GM12878 (cell line): ENCODE measurements at regions not wholly inside any gene's neighbourhood (a gene's known extent, or its start where the extent isn't known, plus 50 kb on each side); places are given as distances from the start of the nearest gene placed in this dataset.

Experiments used
- ATAC-seq: fragments of 200-7000 bp; cut with Tn5 transposase; 3 replicates; pipeline ENCODE4 v1.9.1; 2020; ENCODE audit warnings: mild to moderate bottlenecking, moderate library complexity
- BruUV-seq: library from RNA; stranded (reverse); fragments of 400-500 nt; replicated peaks from 2 replicates; lab custom pipeline; 2021; lab: Mats Ljungman, UMichigan
- CTCF ChIA-PET: fragments of 300-600 bp; sonication (Branson Sonifier 250); formaldehyde crosslinking; extraction: SDS; loops from one replicate; lab custom pipeline; 2021; ENCODE audit warnings: inconsistent platforms; lab: Yijun Ruan, JAX
- POLR2A ChIA-PET: fragments of 350-600 bp; formaldehyde crosslinking; extraction: SDS; loops from one replicate; lab custom pipeline; 2021; ENCODE audit warnings: inconsistent platforms; lab: Charles Lee
- RAD21 ChIA-PET: fragments of 300-600 bp; sonication (Branson Sonifier 250); formaldehyde crosslinking; loops from one replicate; lab custom pipeline; 2023; ENCODE audit warnings: antibody characterized with exemption; ENCODE audit not compliant: unreplicated experiment; lab: Charles Lee
- SMC1A ChIA-PET: fragments of 300-600 bp; sonication (Branson Sonifier 250); formaldehyde crosslinking; loops from one replicate; lab custom pipeline; 2023; ENCODE audit not compliant: unreplicated experiment, uncharacterized antibody; lab: Charles Lee
- DNase-seq: peaks from one replicate; pipeline ENCODE4 v3.0.0-alpha.2; 2011; ENCODE audit warnings: low read depth, low spot score
- FAIRE-seq: peaks from 3 replicates; lab custom pipeline; 2011; peaks lifted over from hg19 to GRCh38; lab: Jason Lieb, UNC
- H2AFZ ChIP-seq: 2 replicates; pipeline ENCODE4 v1.6.0; 2011; ENCODE audit warnings: low read depth, low read length, control low read depth; ENCODE audit not compliant: control insufficient read depth
- H3K27ac ChIP-seq: 2 replicates; pipeline ENCODE4 v1.5.1; 2011; ENCODE audit warnings: control low read depth; ENCODE audit not compliant: control insufficient read depth, insufficient read depth
- H3K27me3 ChIP-seq, 2 experiments: replicated peaks in 1 of 2; 2 replicates each; pipeline versions ENCODE4 v1.6.0 to v1.6.1; 2011; ENCODE audit warnings: low read length in 1 of 2; ENCODE audit not compliant: control insufficient read depth in 2 of 2, insufficient read depth in 2 of 2
- H3K36me3 ChIP-seq, 2 experiments: 2 replicates each; pipeline ENCODE4 v1.5.1; 2011; ENCODE audit warnings: low read length in 1 of 2; ENCODE audit not compliant: control insufficient read depth in 2 of 2, insufficient read depth in 2 of 2
- H3K4me1 ChIP-seq: 2 replicates; pipeline ENCODE4 v1.6.1; 2011; ENCODE audit warnings: mild to moderate bottlenecking, low read length, moderate library complexity, mixed read lengths; ENCODE audit not compliant: control insufficient read depth, insufficient read depth
- H3K4me2 ChIP-seq: 2 replicates; pipeline ENCODE4 v1.6.0; 2011; ENCODE audit warnings: control low read depth; ENCODE audit not compliant: control insufficient read depth, insufficient read depth
- H3K4me3 ChIP-seq: fragments of 200-600 bp; sonication (generic); 2 replicates; pipeline ENCODE4 v1.5.1; 2016
- H3K79me2 ChIP-seq: 2 replicates; pipeline ENCODE4 v1.6.0; 2011; ENCODE audit warnings: low read length; ENCODE audit not compliant: control insufficient read depth, insufficient read depth
- H3K9ac ChIP-seq: 2 replicates; pipeline ENCODE4 v1.8.0; 2011; ENCODE audit warnings: low read length, control low read depth, mixed read lengths; ENCODE audit not compliant: control insufficient read depth, insufficient read depth
- H3K9me3 ChIP-seq: replicated peaks from 3 replicates; pipeline ENCODE4 v1.5.1; 2011; ENCODE audit warnings: mild to moderate bottlenecking, low read length; ENCODE audit not compliant: control insufficient read depth, insufficient read depth
- H4K20me1 ChIP-seq: 2 replicates; pipeline ENCODE4 v1.6.0; 2011; ENCODE audit not compliant: control insufficient read depth, insufficient read depth
- CHD2 ChIP-seq: IDR thresholded peaks from 2 replicates; pipeline ENCODE4 v1.6.1; 2011; ENCODE audit warnings: low read depth, low read length, improper control_type of control experiment, borderline replicate concordance
- ELK1 ChIP-seq: IDR thresholded peaks from 2 replicates; pipeline ENCODE4 v1.6.1; 2012; ENCODE audit warnings: low read depth, low read length, improper control_type of control experiment
- GABPA ChIP-seq: IDR thresholded peaks from 2 replicates; pipeline ENCODE4 v1.6.1; 2014; ENCODE audit warnings: antibody characterized with exemption, low read depth, mild to moderate bottlenecking, inconsistent platforms
- HCFC1 ChIP-seq: fragments of 150-350 bp; IDR thresholded peaks from 2 replicates; pipeline ENCODE4 v1.6.1; 2014; ENCODE audit warnings: low read length
- HSF1 ChIP-seq: fragments of 150-350 bp; IDR thresholded peaks from 2 replicates; pipeline ENCODE4 v1.6.1; 2014; ENCODE audit warnings: mild to moderate bottlenecking, low read depth, low read length
- LARP7 ChIP-seq: fragments of 450-650 bp; IDR thresholded peaks from 2 replicates; pipeline ENCODE4 v1.6.1; 2017; ENCODE audit warnings: mild to moderate bottlenecking
- MAX ChIP-seq: IDR thresholded peaks from 2 replicates; pipeline ENCODE4 v1.6.1; 2012; ENCODE audit warnings: low read depth, low read length, improper control_type of control experiment
- NFYB ChIP-seq: IDR thresholded peaks from 2 replicates; pipeline ENCODE4 v1.6.1; 2011; ENCODE audit warnings: low read depth, mild to moderate bottlenecking, low read length, improper control_type of control experiment, moderate library complexity; ENCODE audit not compliant: insufficient read depth
- NKRF ChIP-seq: fragments of 450-650 bp; conservative IDR thresholded peaks from 2 replicates; pipeline ENCODE4 v1.6.1; 2017; ENCODE audit warnings: mild to moderate bottlenecking, moderate library complexity
- SMC3 ChIP-seq: IDR thresholded peaks from 2 replicates; pipeline ENCODE4 v1.6.1; 2011; ENCODE audit warnings: low read length, improper control_type of control experiment, borderline replicate concordance
- SREBF2 ChIP-seq: IDR thresholded peaks from 2 replicates; pipeline ENCODE4 v1.6.1; 2012; ENCODE audit warnings: mild to moderate bottlenecking, low read length
- TAF1 ChIP-seq: IDR thresholded peaks from 2 replicates; pipeline ENCODE4 v1.6.1; 2011; ENCODE audit warnings: mild to moderate bottlenecking, low read depth, low read length, borderline replicate concordance
- ZBED1 ChIP-seq: IDR thresholded peaks from 2 replicates; pipeline ENCODE4 v1.6.1; 2016; ENCODE audit warnings: borderline replicate concordance
- ZBTB11 ChIP-seq: fragments of 450-650 bp; formaldehyde crosslinking; IDR thresholded peaks from 2 replicates; pipeline ENCODE4 v1.5.0; 2022; ENCODE audit warnings: mild to moderate bottlenecking, missing genetic modification characterization
- ZNF384 ChIP-seq: IDR thresholded peaks from 2 replicates; pipeline ENCODE4 v1.6.1; 2012; ENCODE audit warnings: low read depth, mild to moderate bottlenecking, low read length, improper control_type of control experiment, borderline replicate concordance
- ZZZ3 ChIP-seq: IDR thresholded peaks from 2 replicates; pipeline ENCODE4 v1.6.1; 2011; ENCODE audit warnings: low read depth; ENCODE audit not compliant: control insufficient read depth, insufficient read length
- WGBS: methylation state at CpG from one replicate; pipeline ENCODE4 v1.1.6; 2016; ENCODE audit warnings: low lambda C conversion rate; ENCODE audit not compliant: insufficient replicate concordance, insufficient coverage; ENCODE audit errors: missing lambda C conversion rate; 5-methylcytosine and 5-hydroxymethylcytosine counted together
- in situ Hi-C: fragments of 300-500 bp; cut with MboI; formaldehyde crosslinking; loops from 9 replicates; pipeline ENCODE4 v1.14.3; 2018; ENCODE audit warnings: mixed read lengths
- intact Hi-C: fragments of 100-400 bp; cut with micrococcal nuclease; formaldehyde crosslinking; loops from one replicate; pipeline ENCODE4 v1.14.2; 2022; ENCODE audit not compliant: unreplicated experiment

- no peak for TF ChIP-seq MAX
Measured at GRCh38 chr9:71582347-71582746, 186.0 kb downstream of the CEMIP2 start (continued).

- BruUV-seq, result no TSS peak
- in situ Hi-C loops (no loop called here), intact Hi-C loops (no loop called here)
- ChIA-PET POLR2A (no interaction called here), SMC1A (no interaction called here), CTCF (interaction anchor here (0.6 to 0.7 kb wide), 3 partner anchors 14 to 1071 kb away, joined by 3 read pairs; no protein-coding TSS in a partner anchor), RAD21 (no interaction called here)
- WGBS, result 14% methylated on average over 2 of the region's 2 CpGs
- DNase-seq (no peak), ATAC-seq (no peak), FAIRE-seq (no peak)
- TF ChIP-seq ZZZ3 (no peak), LARP7 (no peak), CHD2 (no peak), ELK1 (no peak), SMC3 (no peak), SREBF2 (no peak), NKRF (no peak), ZNF384 (no peak), HCFC1 (no peak), ZBTB11 (CRISPR knock-in tag) (no peak), GABPA (no peak), ZBED1 (no peak), NFYB (no peak), HSF1 (no peak), TAF1 (no peak)
- no peak overlapping the region for H3K4me2 ChIP-seq
- no peak overlapping the region for H3K4me3 ChIP-seq
- H3K27me3 ChIP-seq, result no peaks in the 10 kb centered on the region; a peak in 1 of 4 replicates
- no peak overlapping the region for H3K27ac ChIP-seq
- H3K36me3 ChIP-seq, result no peaks in the 10 kb centered on the region
- H3K9me3 ChIP-seq, result no peaks in the 10 kb centered on the region
- H3K4me1 ChIP-seq, result no peaks in the 10 kb centered on the region
- no peak overlapping the region for H3K9ac ChIP-seq
- no peak overlapping the region for H2AFZ ChIP-seq
- H4K20me1 ChIP-seq, result no peaks in the 10 kb centered on the region
- no peaks in the 10 kb centered on the region for H3K79me2 ChIP-seq
Measured at GRCh38 chr9:71581101-71581500, 187.2 kb downstream of the CEMIP2 start.
